CD4-positive, alpha-beta T cell treated with Interferon alpha-2 for 1 hour (primary cell): ENCODE measurements at regions not wholly inside any gene's neighbourhood (a gene's known extent, or its start where the extent isn't known, plus 50 kb on each side); places are given as distances from the start of the nearest gene placed in this dataset.
"Not testable (repeated sequence)": the region's sequence is repeated elsewhere in the genome, so short reads cannot be mapped to it uniquely, and the experiment has no call there.

Experiments
- DNase-seq, 2 donors: peaks; one replicate each; pipeline ENCODE4 v3.0.0-alpha.2; 2020 to 2022

GRCh38 chr2:236375973-236376476, 111.8 kb upstream of the ASB18 start:
- no peak for DNase-seq

DNA sequence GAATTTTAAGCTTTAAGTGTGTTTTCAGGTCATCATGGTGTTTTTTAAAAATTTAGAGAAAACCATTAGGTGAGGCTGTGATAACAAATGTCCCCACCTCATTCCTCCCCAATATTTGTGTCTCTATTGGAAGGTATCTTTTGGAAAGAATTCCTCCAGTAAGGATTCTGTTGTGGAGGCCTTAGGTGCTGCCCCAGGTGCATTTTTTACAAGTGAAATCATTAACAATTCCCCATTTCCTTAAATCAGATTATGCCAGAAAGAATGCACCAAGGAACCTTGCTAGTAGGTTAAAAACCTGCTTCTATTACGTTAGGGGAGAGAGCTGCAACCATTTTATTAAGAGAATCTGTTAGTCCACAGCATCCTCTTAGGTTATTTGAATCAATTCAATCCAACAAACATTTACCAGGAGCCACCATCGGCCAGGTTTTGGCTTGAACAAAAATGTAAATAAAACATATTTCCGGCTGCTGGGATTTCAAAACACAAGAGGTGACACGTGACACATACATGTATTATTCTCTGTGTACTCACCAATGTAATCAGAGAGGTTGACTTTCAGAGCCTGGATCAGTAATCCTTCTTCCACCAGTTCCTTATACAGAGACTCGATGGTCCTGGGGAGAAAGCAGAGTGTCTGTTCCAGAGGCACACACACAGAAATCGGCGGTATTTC, 112.5 kb upstream of the ASB18 start:
- DNase-seq: no peak

- DNase-seq: no peak
These were observed 115.9 kb upstream of the ASB18 start for GRCh38 chr2:236380051-236380612.

DNA sequence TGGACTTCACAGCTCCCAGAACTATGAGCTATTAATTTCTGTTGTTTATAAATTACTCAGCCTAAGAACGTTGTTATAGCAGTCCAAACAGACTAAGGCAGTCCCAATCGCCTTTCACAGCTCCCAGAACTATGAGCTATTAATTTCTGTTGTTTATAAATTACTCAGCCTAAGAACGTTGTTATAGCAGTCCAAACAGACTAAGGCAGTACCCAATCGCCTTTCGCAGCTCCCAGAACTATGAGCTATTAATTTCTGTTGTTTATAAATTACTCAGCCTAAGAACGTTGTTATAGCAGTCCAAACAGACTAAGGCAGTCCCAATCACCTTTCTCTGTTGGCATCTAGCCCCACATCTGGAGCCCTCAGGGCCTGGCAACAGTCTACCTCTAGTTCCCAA, 117.0 kb upstream of the ASB18 start:
- DNase-seq: not testable (repeated sequence)

- not testable (repeated sequence) for DNase-seq
These were observed 125.3 kb upstream of the ASB18 start for GRCh38 chr2:236389284-236390216.

DNA sequence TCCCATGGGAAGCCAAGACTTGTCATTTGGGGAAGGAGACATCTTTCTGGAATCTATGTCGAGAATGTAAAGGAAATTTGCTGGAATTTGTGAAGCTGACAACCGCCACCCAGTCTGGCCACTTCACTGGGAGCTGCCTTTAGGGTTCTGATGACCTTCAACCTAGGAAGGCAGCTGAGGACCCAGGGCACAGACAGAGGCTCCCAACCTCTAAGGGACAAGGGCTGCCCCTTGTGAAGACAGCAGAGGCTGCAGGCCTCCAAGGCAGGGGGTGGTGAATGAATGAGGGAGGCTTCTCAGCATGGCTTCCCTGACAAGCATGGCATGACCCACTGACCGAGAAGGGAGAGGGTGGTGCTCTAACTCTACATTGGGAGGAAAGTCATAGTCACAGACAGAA, 128.9 kb upstream of the ASB18 start:
- no peak for DNase-seq

DNA sequence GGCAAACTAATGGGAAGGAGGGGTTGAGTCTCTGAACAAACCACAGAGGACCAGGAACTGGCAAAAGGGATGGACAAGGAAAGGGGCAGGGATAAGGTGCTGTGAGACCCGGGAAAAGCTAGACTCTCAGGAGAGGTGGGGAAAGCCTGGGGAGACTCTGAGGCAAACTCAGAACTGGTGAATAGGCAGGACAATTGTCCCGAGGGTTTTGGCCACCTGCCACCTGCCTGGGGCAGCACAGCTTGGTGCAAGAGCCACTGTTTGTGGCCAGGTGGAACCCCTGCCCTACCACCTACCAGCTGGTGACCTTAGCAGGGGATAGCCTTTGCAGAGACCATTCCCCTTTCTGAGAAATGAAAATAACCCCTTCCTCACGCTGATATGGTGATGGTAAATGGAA, 129.4 kb upstream of the ASB18 start:
- no peak for DNase-seq

- DNase-seq: no peak
These were observed 130.4 kb upstream of the ASB18 start for GRCh38 chr2:236394571-236394970.

DNA sequence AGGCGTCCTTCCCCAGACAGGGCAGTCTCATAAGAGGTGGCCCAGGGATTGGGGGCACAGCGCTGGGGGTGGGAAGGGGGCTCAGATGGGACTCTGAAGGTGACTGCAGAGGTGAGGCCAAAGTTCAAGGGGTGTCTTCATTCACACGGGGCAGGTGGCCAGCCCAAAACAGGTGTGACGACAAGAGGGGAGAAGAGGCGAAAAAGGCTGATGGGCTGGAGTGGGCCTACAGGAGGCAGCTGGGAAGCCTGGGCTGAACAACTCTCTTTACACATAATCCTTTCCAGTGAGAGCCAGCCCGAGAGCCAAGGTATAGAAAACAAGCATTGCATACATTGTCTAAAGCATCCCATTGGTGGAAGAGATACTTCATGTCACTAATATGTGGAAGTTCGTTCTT, 130.9 kb upstream of the ASB18 start:
- no peak for DNase-seq

DNA sequence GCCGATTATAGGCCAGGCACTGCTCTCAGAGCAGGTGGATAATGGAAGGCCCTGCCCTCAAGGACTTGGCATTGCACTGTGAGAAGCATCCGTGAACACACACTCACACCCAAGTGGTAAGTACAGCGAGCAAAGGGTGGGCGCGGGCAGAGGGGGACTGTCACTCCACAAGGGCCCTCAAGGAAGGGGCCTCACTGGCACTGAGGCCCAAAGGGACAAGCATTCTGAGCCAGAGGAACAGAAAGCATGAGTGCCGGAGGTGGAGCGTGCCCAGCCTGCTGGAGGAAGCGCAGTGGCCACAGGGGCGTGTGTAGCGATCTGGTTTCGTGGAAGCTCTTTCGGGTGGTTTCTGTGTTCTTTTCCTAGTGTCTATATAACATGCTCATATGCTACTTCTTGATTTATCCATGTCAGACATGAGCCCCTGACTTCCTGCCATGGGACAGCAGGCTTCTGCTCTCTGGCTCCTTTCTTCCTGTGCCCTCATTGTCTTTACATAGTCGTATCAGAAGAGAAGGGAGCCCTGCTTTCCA, 132.7 kb upstream of the ASB18 start:
- DNase-seq: no peak

- DNase-seq: no peak
These were observed 133.5 kb upstream of the ASB18 start for GRCh38 chr2:236397681-236398080.

DNA sequence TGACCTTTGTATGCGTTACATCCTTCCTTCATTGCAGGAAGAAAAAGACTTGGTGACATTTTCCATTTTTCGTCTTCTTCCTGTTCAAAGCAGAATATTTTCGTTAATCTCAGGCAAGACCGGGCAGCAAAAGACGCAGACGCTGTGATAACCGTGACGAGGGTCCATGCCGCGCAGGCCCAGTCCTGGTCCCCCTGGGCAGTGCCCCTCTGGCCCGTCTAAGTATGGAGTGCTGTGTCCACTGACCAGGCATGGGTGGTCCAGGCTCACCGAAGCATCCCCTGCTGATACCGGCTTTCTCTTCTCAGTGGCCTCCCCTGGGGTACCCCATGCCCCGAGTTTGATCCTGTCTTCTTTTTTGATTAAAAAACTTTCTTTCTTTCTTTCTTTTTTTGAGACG, 135.2 kb upstream of the ASB18 start:
- no peak for DNase-seq

DNA sequence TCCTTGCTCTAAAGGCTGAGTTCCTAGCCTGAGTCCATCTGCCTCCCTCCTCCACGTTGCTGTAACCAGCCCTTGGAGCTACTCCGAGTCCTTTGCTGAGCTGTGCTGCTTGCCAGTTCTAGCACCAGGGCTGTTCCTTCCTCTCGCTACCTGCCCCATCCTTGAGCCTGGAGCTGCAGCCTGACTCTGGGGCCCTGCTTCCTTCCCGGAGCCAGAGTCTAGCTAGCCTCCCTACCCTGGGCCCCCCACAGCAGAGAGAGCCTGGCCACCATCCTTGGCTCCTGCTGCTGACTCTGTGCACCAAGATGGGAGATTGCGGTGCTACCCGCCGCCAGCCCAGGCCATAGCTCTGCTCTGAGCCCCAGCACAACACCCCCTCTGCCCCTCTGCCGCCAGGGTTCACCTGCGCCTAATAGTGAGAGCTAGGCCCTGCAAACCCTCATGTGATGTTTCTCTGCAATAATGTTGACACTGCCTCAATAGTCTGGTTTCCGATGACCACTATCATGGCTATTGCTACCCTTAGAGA, 135.9 kb upstream of the ASB18 start:
- no peak for DNase-seq

GRCh38 chr2:236400594-236401360, 136.6 kb upstream of the ASB18 start:
- DNase-seq: no peak

DNA sequence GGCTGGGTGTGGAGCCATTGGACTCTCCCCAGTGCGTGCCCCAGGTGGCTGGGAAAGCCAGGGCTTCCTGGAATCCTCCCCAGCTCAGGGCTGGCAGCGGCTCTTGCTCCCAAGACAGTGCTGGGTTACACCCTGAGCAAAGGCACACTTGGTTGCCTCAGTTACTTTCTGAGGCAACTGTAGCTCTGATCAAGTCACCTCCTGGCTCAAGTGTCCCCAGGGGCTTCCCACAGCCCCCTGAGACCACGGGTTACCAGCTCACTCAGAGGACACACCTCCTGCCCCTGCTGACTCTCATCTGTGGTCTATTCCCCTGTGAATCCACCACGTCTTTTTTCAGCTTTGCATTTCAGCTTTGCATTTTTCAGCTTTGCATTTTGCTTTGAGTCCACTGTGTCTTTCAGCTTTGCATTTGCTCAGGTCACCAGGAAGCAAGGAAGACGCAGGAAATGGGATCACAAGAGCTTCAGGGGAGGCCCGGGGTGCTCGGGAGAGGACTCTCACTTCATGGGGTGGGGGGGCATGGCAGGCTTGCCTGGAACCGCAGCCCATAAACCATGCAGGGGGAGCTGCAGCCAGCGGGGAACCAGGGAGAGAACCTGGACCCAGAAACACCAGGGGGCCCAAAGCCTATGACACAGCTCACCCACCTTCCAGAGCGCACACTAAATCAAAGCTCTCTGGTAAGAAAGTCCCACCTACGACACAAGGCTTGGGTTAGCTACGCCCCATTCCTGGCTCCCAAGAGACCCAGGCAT, 138.0 kb upstream of the ASB18 start:
- DNase-seq: no peak

GRCh38 chr2:236403125-236403524, 138.9 kb upstream of the ASB18 start:
- DNase-seq: no peak

DNA sequence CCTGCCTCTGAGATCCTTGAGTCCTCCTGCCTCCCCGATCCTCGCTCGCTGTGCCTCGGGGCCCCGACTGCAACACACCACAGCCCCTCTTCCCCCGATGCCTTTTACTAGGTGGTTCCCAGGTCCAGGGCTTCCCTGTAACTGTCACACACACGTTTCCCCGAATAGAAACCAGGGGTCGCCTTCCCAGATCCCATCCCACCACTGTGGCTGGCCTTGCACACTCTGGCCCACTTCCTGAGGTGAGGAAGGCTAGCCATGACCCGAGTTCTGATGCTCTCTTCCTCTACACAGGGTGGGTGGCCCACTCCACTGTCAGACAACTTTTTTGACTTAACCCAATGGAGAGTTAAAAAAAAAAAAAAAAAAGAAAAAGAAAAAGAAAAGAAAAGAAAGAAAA, 139.6 kb upstream of the ASB18 start:
- DNase-seq: no peak

DNA sequence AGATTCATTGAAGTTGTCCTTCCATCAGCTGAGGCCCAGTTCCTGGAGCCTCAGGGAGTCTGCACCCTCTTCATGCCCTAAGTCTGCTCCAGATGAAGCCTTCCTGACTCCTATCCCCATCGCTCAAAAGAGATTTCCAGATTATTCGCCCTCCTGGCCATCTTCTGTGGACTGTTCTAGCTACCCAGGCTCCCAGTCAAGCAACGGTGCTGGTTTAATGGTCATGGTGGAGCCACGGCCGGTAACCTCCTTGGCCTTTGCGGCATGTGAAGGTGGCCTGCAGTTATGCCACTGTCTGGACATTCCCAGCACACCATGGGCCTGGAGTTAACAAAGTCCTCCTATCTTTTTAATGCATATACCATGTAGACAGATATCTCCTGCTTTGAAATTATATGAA, 140.1 kb upstream of the ASB18 start:
- no peak for DNase-seq

DNA sequence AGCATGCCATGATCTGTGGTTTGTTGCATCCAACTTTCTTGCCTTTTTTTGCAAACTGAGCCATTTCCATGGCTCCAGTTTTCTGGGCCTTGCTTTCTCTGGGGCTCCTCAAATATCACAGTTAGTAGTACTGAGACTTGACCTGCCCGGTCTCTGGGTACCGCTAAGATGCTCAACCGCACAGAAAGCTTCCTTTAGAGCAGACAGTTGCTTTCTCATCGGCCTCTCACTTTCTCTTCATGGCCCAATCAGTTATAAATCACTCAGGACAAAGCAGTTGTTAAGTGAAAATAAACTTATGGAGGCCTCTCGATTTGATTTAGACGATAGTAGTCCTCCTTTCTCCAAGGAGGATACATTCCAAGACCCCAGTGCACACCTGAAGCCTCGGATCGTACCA, 141.2 kb upstream of the ASB18 start:
- DNase-seq: no peak

DNA sequence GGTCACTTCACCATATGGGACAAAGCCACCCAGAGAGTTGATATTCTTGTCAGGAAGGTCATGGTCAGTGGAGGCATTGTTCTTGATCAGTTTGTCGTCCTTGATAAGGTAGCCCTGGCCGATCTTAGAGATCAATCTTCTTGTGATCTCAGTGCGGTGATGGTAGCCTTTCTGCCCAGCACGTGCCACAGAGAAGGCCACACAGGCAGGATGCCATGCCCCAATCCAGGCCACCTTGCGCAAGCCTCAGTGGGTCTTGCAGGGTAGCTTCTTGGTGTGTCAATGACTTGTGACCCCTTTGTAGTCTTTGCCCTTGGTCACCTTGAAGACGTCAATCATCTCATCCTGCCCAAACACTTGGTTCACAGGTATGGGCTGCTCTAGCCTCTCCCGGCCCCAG, 143.9 kb upstream of the ASB18 start:
- DNase-seq: no peak

DNA sequence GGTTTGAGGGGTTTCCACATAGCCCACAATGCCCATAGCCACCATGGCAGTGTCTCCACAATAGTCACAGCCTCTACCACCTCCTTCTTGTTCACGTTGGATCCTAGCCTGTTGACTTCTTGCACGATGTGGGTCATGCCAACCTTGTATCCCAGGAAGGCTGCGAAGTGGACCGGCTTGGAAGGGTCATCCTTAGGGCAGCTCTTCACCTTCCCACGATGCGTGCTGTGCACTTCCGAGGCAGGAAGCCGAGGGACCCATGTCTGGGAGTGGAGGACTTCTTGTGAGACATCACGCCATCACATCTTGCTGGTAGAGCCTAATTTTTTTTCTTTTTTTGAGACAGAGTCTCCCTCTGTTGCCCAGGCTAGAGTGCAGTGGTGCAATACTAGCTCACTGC, 144.6 kb upstream of the ASB18 start:
- no peak for DNase-seq
